ENCODE measurements at regions not wholly inside any gene's neighbourhood (a gene's known extent, or its start where the extent isn't known, plus 50 kb on each side); places are given as distances from the start of the nearest gene placed in this dataset.
A peak's percentile ranks its signal among the peaks of the same experiment; 100 is the strongest.
"Not testable (repeated sequence)": the region's sequence is repeated elsewhere in the genome, so short reads cannot be mapped to it uniquely, and the experiment has no call there.

- no peaks in the 10 kb centered on the region for H3K4me1 ChIP-seq
- no peak for TF ChIP-seq POLR2AphosphoS5 (IDR thresholded peaks at IDR 0.05)
- no peak for TF ChIP-seq POLR2A (IDR thresholded peaks at IDR 0.05)
- TF ChIP-seq EP300 (IDR thresholded peaks at IDR 0.05) = no peak
- TF ChIP-seq CTCF (IDR thresholded peaks at IDR 0.05) = no peak
- H3K36me3 ChIP-seq = no peaks in the 10 kb centered on the region
- no peaks in the 10 kb centered on the region for H3K9me3 ChIP-seq
- no peaks in the 10 kb centered on the region for H3K27me3 ChIP-seq
- H3K4me3 ChIP-seq = no peak overlapping the region
- no peak for DNase-seq (ENCODE audit: low spot score in 2 of 2)
- WGBS = 48% methylated on average over 1 of the region's 1 CpG
- no peak overlapping the region for H3K27ac ChIP-seq
Observed at GRCh38 chr4:116215622-116216021, 869.8 kb downstream of the TRAM1L1 start.

GRCh38 chr4:116202524-116202923 lies 882.9 kb downstream of the TRAM1L1 start:
- H3K4me3 ChIP-seq = no peak overlapping the region
- H3K36me3 ChIP-seq = no peaks in the 10 kb centered on the region
- no peak for TF ChIP-seq EP300 (IDR thresholded peaks at IDR 0.05)
- TF ChIP-seq POLR2AphosphoS5 (IDR thresholded peaks at IDR 0.05) = no peak
- TF ChIP-seq POLR2A (IDR thresholded peaks at IDR 0.05) = no peak
- no peaks in the 10 kb centered on the region for H3K9me3 ChIP-seq
- 48% methylated on average over 1 of the region's 1 CpG for WGBS
- no peak for DNase-seq (ENCODE audit: low spot score in 2 of 2)
- no peaks in the 10 kb centered on the region for H3K4me1 ChIP-seq
- H3K27me3 ChIP-seq = no peaks in the 10 kb centered on the region
- no peak overlapping the region for H3K27ac ChIP-seq

- H3K9me3 ChIP-seq = no peaks in the 10 kb centered on the region
- H3K36me3 ChIP-seq = no peaks in the 10 kb centered on the region
- H3K4me3 ChIP-seq = no peak overlapping the region
- H3K27ac ChIP-seq = no peak overlapping the region
- no peak for DNase-seq (ENCODE audit: low spot score in 2 of 2)
- no peaks in the 10 kb centered on the region for H3K27me3 ChIP-seq
- WGBS = 78% methylated on average over 3 of the region's 3 CpGs
- H3K4me1 ChIP-seq = no peaks in the 10 kb centered on the region
- TF ChIP-seq CTCF (IDR thresholded peaks at IDR 0.05) = no peak
- TF ChIP-seq EP300 (IDR thresholded peaks at IDR 0.05) = no peak
- TF ChIP-seq POLR2AphosphoS5 (IDR thresholded peaks at IDR 0.05) = no peak
- TF ChIP-seq POLR2A (IDR thresholded peaks at IDR 0.05) = no peak
Observed at GRCh38 chr4:116197317-116197809, 888.0 kb downstream of the TRAM1L1 start.

- no peaks in the 10 kb centered on the region for H3K9me3 ChIP-seq
- H3K4me1 ChIP-seq = no peaks in the 10 kb centered on the region
- H3K27me3 ChIP-seq = no peaks in the 10 kb centered on the region
- no peak for TF ChIP-seq POLR2AphosphoS5 (IDR thresholded peaks at IDR 0.05)
- no peak for TF ChIP-seq CTCF (IDR thresholded peaks at IDR 0.05)
- no peak for TF ChIP-seq EP300 (IDR thresholded peaks at IDR 0.05)
- TF ChIP-seq POLR2A (IDR thresholded peaks at IDR 0.05) = no peak
- H3K36me3 ChIP-seq = no peaks in the 10 kb centered on the region
- no peak overlapping the region for H3K4me3 ChIP-seq
- DNase-seq (ENCODE audit: low spot score in 2 of 2) = no peak
- H3K27ac ChIP-seq = no peak overlapping the region
Observed at GRCh38 chr4:116183241-116183640, 902.1 kb downstream of the TRAM1L1 start.

GRCh38 chr4:116180157-116180601 lies 905.2 kb downstream of the TRAM1L1 start:
- TF ChIP-seq CTCF (IDR thresholded peaks at IDR 0.05) (peak in 1 of 2 donors; percentile 19), POLR2A (IDR thresholded peaks at IDR 0.05) (no peak)
- DNase-seq (ENCODE audit: low spot score in 2 of 2) = no peak
- Histone ChIP-seq H3K9me3 (no peaks in the 10 kb centered on the region), H3K27me3 (no peaks in the 10 kb centered on the region), H3K27ac (no peak overlapping the region), H3K36me3 (no peaks in the 10 kb centered on the region), H3K4me3 (no peak overlapping the region), H3K4me1 (no peaks in the 10 kb centered on the region)
- WGBS = 15% methylated on average over 2 of the region's 2 CpGs

GRCh38 chr4:116151371-116151770 lies 934.0 kb downstream of the TRAM1L1 start:
- not testable (repeated sequence) for H3K27me3 ChIP-seq; DNase-seq (ENCODE audit: low spot score in 2 of 2); H3K27ac ChIP-seq; H3K36me3 ChIP-seq; H3K4me3 ChIP-seq; H3K9me3 ChIP-seq; H3K4me1 ChIP-seq
- 92% methylated on average over 9 of the region's 9 CpGs for WGBS

All from suprapubic skin (tissue), 4 donors.